ENCODE measurements at regions not wholly inside any gene's neighbourhood (a gene's known extent, or its start where the extent isn't known, plus 50 kb on each side); places are given as distances from the start of the nearest gene placed in this dataset.

DNA sequence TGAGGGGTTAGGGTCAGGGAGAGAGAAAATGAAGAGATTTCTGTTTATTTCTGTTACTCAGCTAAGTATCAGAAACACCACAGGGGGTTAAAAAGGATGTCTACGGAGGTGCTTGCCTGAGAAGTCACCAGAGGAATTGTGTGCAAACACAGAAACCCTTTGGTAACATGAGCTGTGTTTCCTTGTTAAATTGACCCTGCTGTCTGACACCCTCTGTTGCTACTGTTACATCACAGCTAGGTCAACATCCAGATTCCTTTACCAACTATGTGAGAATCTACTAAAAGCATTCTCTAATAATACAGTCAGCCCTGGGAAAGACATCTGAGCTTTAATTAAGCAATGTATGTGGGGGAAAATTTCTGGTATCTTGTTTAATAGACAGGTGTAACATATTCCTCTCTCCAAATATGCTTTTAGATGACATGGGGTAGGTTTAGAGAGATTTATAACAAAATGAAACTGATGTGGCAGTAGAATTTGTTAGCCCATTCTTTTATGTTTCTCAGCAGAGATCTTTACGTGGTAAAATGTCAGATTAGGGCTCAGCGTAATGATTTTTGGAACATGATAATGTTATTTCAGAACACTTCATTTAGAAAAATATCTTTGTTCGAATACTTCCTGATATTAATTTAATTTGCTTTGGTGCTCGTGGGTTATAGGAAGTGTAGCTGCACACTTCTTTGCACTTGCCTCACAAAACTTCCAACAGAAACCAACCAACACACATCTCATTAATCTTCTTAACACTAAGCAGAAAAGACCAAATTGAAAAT lies 168.0 kb upstream of the AHR start (continued):
- no peak for TF ChIP-seq NFKB2 (CRISPR knock-in tag; IDR thresholded peaks at IDR 0.05; ENCODE audit: borderline replicate concordance)
- TF ChIP-seq KLF16 (CRISPR knock-in tag; IDR thresholded peaks at IDR 0.05): peak in 1 of 2 experiments; percentile 94; a peak in 2 of 4 replicates
- peak; percentile 79; the same call in 1 of the 2 replicates for TF ChIP-seq CBX5 (CRISPR knock-in tag; IDR thresholded peaks at IDR 0.05; ENCODE audit: borderline replicate concordance)
- TF ChIP-seq, protein P1, sequence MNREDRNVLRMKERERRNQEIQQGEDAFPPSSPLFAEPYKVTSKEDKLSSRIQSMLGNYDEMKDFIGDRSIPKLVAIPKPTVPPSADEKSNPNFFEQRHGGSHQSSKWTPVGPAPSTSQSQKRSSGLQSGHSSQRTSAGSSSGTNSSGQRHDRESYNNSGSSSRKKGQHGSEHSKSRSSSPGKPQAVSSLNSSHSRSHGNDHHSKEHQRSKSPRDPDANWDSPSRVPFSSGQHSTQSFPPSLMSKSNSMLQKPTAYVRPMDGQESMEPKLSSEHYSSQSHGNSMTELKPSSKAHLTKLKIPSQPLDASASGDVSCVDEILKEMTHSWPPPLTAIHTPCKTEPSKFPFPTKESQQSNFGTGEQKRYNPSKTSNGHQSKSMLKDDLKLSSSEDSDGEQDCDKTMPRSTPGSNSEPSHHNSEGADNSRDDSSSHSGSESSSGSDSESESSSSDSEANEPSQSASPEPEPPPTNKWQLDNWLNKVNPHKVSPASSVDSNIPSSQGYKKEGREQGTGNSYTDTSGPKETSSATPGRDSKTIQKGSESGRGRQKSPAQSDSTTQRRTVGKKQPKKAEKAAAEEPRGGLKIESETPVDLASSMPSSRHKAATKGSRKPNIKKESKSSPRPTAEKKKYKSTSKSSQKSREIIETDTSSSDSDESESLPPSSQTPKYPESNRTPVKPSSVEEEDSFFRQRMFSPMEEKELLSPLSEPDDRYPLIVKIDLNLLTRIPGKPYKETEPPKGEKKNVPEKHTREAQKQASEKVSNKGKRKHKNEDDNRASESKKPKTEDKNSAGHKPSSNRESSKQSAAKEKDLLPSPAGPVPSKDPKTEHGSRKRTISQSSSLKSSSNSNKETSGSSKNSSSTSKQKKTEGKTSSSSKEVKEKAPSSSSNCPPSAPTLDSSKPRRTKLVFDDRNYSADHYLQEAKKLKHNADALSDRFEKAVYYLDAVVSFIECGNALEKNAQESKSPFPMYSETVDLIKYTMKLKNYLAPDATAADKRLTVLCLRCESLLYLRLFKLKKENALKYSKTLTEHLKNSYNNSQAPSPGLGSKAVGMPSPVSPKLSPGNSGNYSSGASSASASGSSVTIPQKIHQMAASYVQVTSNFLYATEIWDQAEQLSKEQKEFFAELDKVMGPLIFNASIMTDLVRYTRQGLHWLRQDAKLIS (CRISPR knock-in tag; IDR thresholded peaks at IDR 0.05): 0 out of 2 replicates have a peak, but pooled peaks have one; percentile 68
- peak; percentile 91 for TF ChIP-seq ZBTB20 (CRISPR knock-in tag; IDR thresholded peaks at IDR 0.05; ENCODE audit: borderline replicate concordance, low read depth)
- TF ChIP-seq, protein P2, sequence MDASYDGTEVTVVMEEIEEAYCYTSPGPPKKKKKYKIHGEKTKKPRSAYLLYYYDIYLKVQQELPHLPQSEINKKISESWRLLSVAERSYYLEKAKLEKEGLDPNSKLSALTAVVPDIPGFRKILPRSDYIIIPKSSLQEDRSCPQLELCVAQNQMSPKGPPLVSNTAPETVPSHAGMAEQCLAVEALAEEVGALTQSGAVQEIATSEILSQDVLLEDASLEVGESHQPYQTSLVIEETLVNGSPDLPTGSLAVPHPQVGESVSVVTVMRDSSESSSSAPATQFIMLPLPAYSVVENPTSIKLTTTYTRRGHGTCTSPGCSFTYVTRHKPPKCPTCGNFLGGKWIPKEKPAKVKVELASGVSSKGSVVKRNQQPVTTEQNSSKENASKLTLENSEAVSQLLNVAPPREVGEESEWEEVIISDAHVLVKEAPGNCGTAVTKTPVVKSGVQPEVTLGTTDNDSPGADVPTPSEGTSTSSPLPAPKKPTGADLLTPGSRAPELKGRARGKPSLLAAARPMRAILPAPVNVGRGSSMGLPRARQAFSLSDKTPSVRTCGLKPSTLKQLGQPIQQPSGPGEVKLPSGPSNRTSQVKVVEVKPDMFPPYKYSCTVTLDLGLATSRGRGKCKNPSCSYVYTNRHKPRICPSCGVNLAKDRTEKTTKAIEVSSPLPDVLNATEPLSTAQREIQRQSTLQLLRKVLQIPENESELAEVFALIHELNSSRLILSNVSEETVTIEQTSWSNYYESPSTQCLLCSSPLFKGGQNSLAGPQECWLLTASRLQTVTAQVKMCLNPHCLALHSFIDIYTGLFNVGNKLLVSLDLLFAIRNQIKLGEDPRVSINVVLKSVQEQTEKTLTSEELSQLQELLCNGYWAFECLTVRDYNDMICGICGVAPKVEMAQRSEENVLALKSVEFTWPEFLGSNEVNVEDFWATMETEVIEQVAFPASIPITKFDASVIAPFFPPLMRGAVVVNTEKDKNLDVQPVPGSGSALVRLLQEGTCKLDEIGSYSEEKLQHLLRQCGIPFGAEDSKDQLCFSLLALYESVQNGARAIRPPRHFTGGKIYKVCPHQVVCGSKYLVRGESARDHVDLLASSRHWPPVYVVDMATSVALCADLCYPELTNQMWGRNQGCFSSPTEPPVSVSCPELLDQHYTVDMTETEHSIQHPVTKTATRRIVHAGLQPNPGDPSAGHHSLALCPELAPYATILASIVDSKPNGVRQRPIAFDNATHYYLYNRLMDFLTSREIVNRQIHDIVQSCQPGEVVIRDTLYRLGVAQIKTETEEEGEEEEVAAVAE (CRISPR knock-in tag; IDR thresholded peaks at IDR 0.05; ENCODE audit: borderline replicate concordance): peak; percentile 79; the same call in 1 of the 2 replicates
- TF ChIP-seq ZNF264 (CRISPR knock-in tag; IDR thresholded peaks at IDR 0.05): peak; percentile 80; the same call in 1 of the 2 replicates
- 0 out of 2 replicates have a peak, but pooled peaks have one; percentile 40 for TF ChIP-seq CCDC6 (CRISPR knock-in tag; IDR thresholded peaks at IDR 0.05)
- TF ChIP-seq ZNF557 (CRISPR knock-in tag; IDR thresholded peaks at IDR 0.05): peak; percentile 89; the same call in 1 of the 2 replicates
- TF ChIP-seq PPARG (CRISPR knock-in tag; conservative IDR thresholded peaks at IDR 0.05): peak; percentile 87
- TF ChIP-seq MAZ (IDR thresholded peaks at IDR 0.05; ENCODE audit: borderline replicate concordance, low read depth, low read length): no peak
- TF ChIP-seq MAZ (CRISPR knock-in tag; IDR thresholded peaks at IDR 0.05; ENCODE audit: low read depth): peak; percentile 57; the same call in 1 of the 2 replicates
- TF ChIP-seq ZSCAN31 (CRISPR knock-in tag; IDR thresholded peaks at IDR 0.05; ENCODE audit: low read depth): peak; percentile 82; the same call in 1 of the 2 replicates
- peak; percentile 95 for TF ChIP-seq TEAD3 (CRISPR knock-in tag; optimal IDR thresholded peaks at IDR 0.05; ENCODE audit: borderline replicate concordance)
- TF ChIP-seq SAFB2 (CRISPR knock-in tag; IDR thresholded peaks at IDR 0.05; ENCODE audit: borderline replicate concordance, low read depth): no peak
- TF ChIP-seq THAP11 (CRISPR knock-in tag; IDR thresholded peaks at IDR 0.05): peak; percentile 80
- TF ChIP-seq TCF7 (IDR thresholded peaks at IDR 0.05; ENCODE audit: low read depth): peak; percentile 95
- TF ChIP-seq, protein P3, sequence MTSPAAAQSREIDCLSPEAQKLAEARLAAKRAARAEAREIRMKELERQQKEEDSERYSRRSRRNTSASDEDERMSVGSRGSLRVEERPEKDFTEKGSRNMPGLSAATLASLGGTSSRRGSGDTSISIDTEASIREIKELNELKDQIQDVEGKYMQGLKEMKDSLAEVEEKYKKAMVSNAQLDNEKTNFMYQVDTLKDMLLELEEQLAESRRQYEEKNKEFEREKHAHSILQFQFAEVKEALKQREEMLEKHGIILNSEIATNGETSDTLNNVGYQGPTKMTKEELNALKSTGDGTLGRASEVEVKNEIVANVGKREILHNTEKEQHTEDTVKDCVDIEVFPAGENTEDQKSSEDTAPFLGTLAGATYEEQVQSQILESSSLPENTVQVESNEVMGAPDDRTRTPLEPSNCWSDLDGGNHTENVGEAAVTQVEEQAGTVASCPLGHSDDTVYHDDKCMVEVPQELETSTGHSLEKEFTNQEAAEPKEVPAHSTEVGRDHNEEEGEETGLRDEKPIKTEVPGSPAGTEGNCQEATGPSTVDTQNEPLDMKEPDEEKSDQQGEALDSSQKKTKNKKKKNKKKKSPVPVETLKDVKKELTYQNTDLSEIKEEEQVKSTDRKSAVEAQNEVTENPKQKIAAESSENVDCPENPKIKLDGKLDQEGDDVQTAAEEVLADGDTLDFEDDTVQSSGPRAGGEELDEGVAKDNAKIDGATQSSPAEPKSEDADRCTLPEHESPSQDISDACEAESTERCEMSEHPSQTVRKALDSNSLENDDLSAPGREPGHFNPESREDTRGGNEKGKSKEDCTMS (CRISPR knock-in tag; conservative IDR thresholded peaks at IDR 0.05): no peak
- peak; percentile 81 for TF ChIP-seq NR2C2 (CRISPR knock-in tag; IDR thresholded peaks at IDR 0.05; ENCODE audit: borderline replicate concordance)

All from HepG2 (cell line).